HG03457 (cell line): ENCODE measurements at regions not wholly inside any gene's neighbourhood (a gene's known extent, or its start where the extent isn't known, plus 50 kb on each side); places are given as distances from the start of the nearest gene placed in this dataset.
"Not testable (repeated sequence)": the region's sequence is repeated elsewhere in the genome, so short reads cannot be mapped to it uniquely, and the experiment has no call there.

ENCODE experiments used
- ATAC-seq: cut with Tn5 transposase; IDR thresholded peaks from one replicate; pipeline ENCODE4 v1.9.1; 2021; ENCODE audit warnings: moderate number of reproducible peaks; ENCODE audit not compliant: unreplicated experiment

- ATAC-seq = no peak
These were observed 51.5 kb downstream of the CRPPA start for GRCh38 chr7:16369855-16370254.

- ATAC-seq = not testable (repeated sequence)
These were observed 52.0 kb downstream of the CRPPA start for GRCh38 chr7:16369309-16369708.

- ATAC-seq = no peak
These were observed 52.5 kb downstream of the CRPPA start for GRCh38 chr7:16368885-16369284.

GRCh38 chr7:16367115-16367514, 54.2 kb downstream of the CRPPA start:
- ATAC-seq = no peak

- no peak for ATAC-seq
These were observed 55.4 kb downstream of the CRPPA start for GRCh38 chr7:16365952-16366351.

GRCh38 chr7:16365177-16365576, 56.2 kb downstream of the CRPPA start:
- ATAC-seq = no peak

- no peak for ATAC-seq
These were observed 62.1 kb downstream of the CRPPA start for GRCh38 chr7:16359216-16359615.

GRCh38 chr7:16357921-16358320, 63.4 kb downstream of the CRPPA start:
- no peak for ATAC-seq

- ATAC-seq = no peak
These were observed 63.9 kb downstream of the CRPPA start for GRCh38 chr7:16357474-16357873.

- no peak for ATAC-seq
These were observed 64.9 kb downstream of the CRPPA start for GRCh38 chr7:16356301-16356958.

- no peak for ATAC-seq
These were observed 66.8 kb downstream of the CRPPA start for GRCh38 chr7:16354573-16354972.

GRCh38 chr7:16353226-16353625, 68.1 kb downstream of the CRPPA start:
- ATAC-seq = no peak

- ATAC-seq = peak; percentile 91
These were observed 70.7 kb downstream of the CRPPA start for GRCh38 chr7:16350634-16351033.

- ATAC-seq = no peak
These were observed 73.1 kb downstream of the CRPPA start for GRCh38 chr7:16348251-16348650.

- ATAC-seq = no peak
These were observed 73.5 kb downstream of the CRPPA start for GRCh38 chr7:16347827-16348192.

- ATAC-seq = no peak
These were observed 74.1 kb downstream of the CRPPA start for GRCh38 chr7:16347066-16347826.

GRCh38 chr7:16345979-16346958, 75.1 kb downstream of the CRPPA start:
- ATAC-seq = no peak

- ATAC-seq = no peak
These were observed 76.4 kb downstream of the CRPPA start for GRCh38 chr7:16344927-16345326.

- no peak for ATAC-seq
These were observed 77.7 kb downstream of the CRPPA start for GRCh38 chr7:16343612-16344011.

- ATAC-seq = no peak
These were observed 83.3 kb downstream of the CRPPA start for GRCh38 chr7:16338065-16338464.

- no peak for ATAC-seq
These were observed 95.2 kb downstream of the CRPPA start for GRCh38 chr7:16326106-16326505.
